Common myeloid progenitor, CD34-positive (primary cell): ENCODE measurements at regions not wholly inside any gene's neighbourhood (a gene's known extent, or its start where the extent isn't known, plus 50 kb on each side); places are given as distances from the start of the nearest gene placed in this dataset.

Experiments used
- CTCF ChIA-PET: fragments of 350-600 bp; sonication (Branson Sonifier 250); formaldehyde crosslinking; loops from one replicate; lab custom pipeline; 2021; ENCODE audit warnings: antibody characterized with exemption; lab: Charles Lee
- POLR2A ChIA-PET: fragments of 350-600 bp; sonication (Branson Sonifier 250); formaldehyde crosslinking; loops from one replicate; lab custom pipeline; 2021; ENCODE audit warnings: antibody characterized with exemption; lab: Charles Lee
- DNase-seq, 3 donors: peaks; one replicate each; pipeline versions ENCODE4 v3.0.0 to v3.0.0-alpha.2; 2013
- H3K27ac ChIP-seq, 2 experiments: 1 replicate in 1 of 2; 2 replicates in 1 of 2; pipeline ENCODE4 v1.7.0; 2013; ENCODE audit warnings: inconsistent platforms in 2 of 2, low read length in 2 of 2, mild to moderate bottlenecking in 2 of 2, low read depth in 1 of 2, moderate library complexity in 1 of 2; ENCODE audit not compliant: severe bottlenecking in 2 of 2, insufficient read depth in 1 of 2, poor library complexity in 1 of 2
- H3K27me3 ChIP-seq, 5 experiments: replicated peaks in 2 of 5; 1 replicate in 3 of 5; 2 replicates in 2 of 5; pipeline versions ENCODE4 v1.6.1 to v1.7.0; 2013; ENCODE audit warnings: low read length in 4 of 5, mild to moderate bottlenecking in 2 of 5, moderate library complexity in 2 of 5, inconsistent platforms in 1 of 5; ENCODE audit not compliant: insufficient read depth in 5 of 5, control insufficient read depth in 4 of 5
- H3K36me3 ChIP-seq, 4 experiments: 1 replicate in 2 of 4; 2 replicates in 2 of 4; pipeline versions ENCODE4 v1.6.1 to v1.7.0; 2013; ENCODE audit warnings: low read length in 3 of 4, control low read depth in 1 of 4, mild to moderate bottlenecking in 1 of 4; ENCODE audit not compliant: control insufficient read depth in 4 of 4, insufficient read depth in 4 of 4
- H3K4me1 ChIP-seq, 4 experiments: 1 replicate in 3 of 4; 2 replicates in 1 of 4; pipeline versions ENCODE4 v1.6.1 to v1.7.1; 2013; ENCODE audit warnings: low read length in 3 of 4, mild to moderate bottlenecking in 3 of 4, control low read depth in 1 of 4, inconsistent platforms in 1 of 4, moderate library complexity in 1 of 4; ENCODE audit not compliant: control insufficient read depth in 4 of 4, insufficient read depth in 4 of 4; ENCODE audit errors: control extremely low read depth in 1 of 4
- H3K4me3 ChIP-seq, 7 experiments: 1 replicate in 4 of 7; 2 replicates in 3 of 7; pipeline versions ENCODE4 v1.5.1 to v1.7.0; 2013; ENCODE audit warnings: mild to moderate bottlenecking in 7 of 7, low read length in 6 of 7, moderate library complexity in 6 of 7, inconsistent platforms in 2 of 7, low read depth in 2 of 7, control low read depth in 1 of 7; ENCODE audit not compliant: insufficient read depth in 4 of 7, control insufficient read depth in 1 of 7; ENCODE audit errors: extremely low read depth in 1 of 7
- H3K9me3 ChIP-seq, 5 experiments: 1 replicate in 4 of 5; 2 replicates in 1 of 5; pipeline versions ENCODE4 v1.6.1 to v1.7.1; 2013; ENCODE audit warnings: low read length in 4 of 5, mild to moderate bottlenecking in 2 of 5, inconsistent platforms in 1 of 5, low read depth in 1 of 5, moderate library complexity in 1 of 5; ENCODE audit not compliant: control insufficient read depth in 4 of 5, insufficient read depth in 2 of 5; ENCODE audit errors: control extremely low read depth in 1 of 5
- WGBS: methylation state at CpG from one replicate; pipeline ENCODE4 v1.1.5; 2013; ENCODE audit not compliant: insufficient coverage; 5-methylcytosine and 5-hydroxymethylcytosine counted together

DNA sequence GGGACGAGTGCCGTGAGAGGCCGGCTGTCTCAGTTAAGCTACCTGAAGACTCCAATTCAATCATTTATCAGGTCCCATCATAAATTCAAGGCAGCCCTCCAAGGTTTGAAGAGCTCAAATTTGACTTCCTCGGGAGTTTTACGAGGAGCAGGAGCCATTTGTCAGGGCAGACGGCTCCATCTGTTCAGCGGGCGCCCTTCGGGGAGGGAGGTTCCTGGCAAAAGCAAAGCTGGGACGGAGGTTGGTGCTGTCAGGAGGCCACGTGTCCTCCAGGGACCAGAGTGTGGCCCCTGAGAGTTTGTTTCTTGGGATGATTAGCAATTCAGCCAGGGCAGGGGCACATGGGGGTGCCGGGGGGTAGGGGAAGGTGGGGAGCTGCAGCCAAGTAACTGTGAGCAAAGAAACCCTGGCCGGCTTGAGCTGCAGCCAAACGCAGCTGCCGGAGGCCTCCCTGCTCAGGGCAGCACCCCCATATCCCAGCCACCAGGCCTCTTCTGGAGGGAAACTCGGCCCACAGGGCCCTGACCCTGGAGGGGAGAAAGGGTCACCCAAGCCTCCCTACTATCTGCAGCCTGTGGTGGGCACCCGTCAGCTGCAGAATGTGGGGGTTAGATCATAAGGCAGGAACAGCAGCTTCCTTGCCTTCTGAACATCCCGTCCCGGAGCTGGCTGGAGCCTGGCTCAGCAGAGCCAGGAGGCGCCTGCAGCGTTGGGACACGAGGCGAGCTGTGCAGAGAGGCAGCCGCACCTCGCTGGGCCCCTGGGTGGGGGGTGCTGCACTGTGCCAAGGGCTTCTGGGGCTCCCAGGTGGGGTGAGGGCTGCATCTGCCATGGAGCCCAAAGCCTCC, 63.6 kb upstream of the GATA5 start:
- no peak overlapping the region for H3K27ac ChIP-seq
- ChIA-PET CTCF (interaction anchor here (1.3 to 1.5 kb wide), 4 partner anchors 27 to 71 kb away, joined by 3 to 4 read pairs (median 4); no protein-coding TSS in a partner anchor), POLR2A (no interaction called here)
- no peaks in the 10 kb centered on the region for H3K27me3 ChIP-seq
- DNase-seq: no peak
- peaks cover 0 to 7% (median 2%) of the 10 kb centered on the region in 4 experiments for H3K4me1 ChIP-seq
- H3K36me3 ChIP-seq: peaks cover 0 to under 1% (median 0%) of the 10 kb centered on the region in 4 experiments
- H3K4me3 ChIP-seq: no peak overlapping the region
- H3K9me3 ChIP-seq: peaks cover 0 to under 1% (median 0%) of the 10 kb centered on the region in 5 experiments
- 86% methylated on average over 16 of the region's 25 CpGs for WGBS

DNA sequence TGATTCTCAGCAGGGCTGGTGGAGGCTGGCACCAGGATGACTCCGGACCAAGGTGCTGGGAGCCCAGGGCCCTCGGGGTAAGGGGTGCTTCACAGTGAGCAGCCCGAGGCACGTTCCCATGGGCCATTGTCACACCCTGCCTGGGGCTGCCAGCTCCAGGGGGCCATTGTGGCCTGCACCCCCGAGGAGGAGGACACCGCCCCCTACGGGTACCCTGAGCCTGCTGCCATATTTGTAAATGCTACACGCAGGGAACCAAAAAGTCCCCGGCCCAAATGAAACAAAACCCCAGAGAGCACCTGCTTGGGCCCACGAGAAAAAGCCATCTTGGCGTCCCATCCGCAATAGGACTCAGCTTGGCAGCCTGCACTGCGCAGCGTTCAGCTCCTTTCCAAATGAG, 64.7 kb upstream of the GATA5 start:
- Histone ChIP-seq H3K4me1 (peaks cover 0 to 3% (median 0%) of the 10 kb centered on the region in 4 experiments), H3K36me3 (peaks cover 0 to 12% (median 0%) of the 10 kb centered on the region in 4 experiments), H3K27me3 (no peaks in the 10 kb centered on the region), H3K27ac (no peak overlapping the region), H3K9me3 (peaks cover 0 to 10% (median 0%) of the 10 kb centered on the region in 5 experiments), H3K4me3 (no peak overlapping the region)
- 94% methylated on average over 12 of the region's 14 CpGs for WGBS
- no peak for DNase-seq
- POLR2A ChIA-PET: no interaction called here
- CTCF ChIA-PET: interaction anchor here (1.3 to 1.5 kb wide), 3 partner anchors 40 to 70 kb away, joined by 3 to 4 read pairs (median 4); no protein-coding TSS in a partner anchor

DNA sequence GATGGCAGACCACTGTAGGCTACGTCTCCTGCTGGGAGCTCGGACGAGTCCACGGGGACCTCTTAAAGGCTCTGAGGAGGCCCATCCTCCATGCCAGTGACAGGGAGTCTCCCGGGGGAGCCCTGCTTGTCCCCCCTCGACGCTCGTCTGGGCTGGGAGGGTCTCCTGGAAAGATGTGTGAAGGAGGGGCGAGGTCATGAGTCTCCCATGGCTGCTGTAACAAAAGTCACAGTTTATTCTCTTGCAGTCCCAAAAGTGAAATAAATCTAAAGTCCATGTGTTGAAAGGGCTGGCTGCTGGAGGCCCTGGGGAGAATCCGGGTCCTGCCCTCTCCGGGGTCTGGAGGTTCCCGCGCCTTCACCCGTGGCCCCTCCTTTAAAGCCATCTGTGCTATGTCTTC, 67.1 kb upstream of the GATA5 start:
- POLR2A ChIA-PET: no interaction called here
- DNase-seq: no peak
- Histone ChIP-seq H3K27me3 (no peaks in the 10 kb centered on the region), H3K27ac (no peak overlapping the region), H3K36me3 (peaks cover 0 to 32% (median 0%) of the 10 kb centered on the region in 4 experiments), H3K4me1 (peaks cover 0 to 10% (median 9%) of the 10 kb centered on the region in 4 experiments), H3K9me3 (peaks cover 0 to 14% (median 0%) of the 10 kb centered on the region in 5 experiments), H3K4me3 (no peak overlapping the region)
- CTCF ChIA-PET: interaction anchor here (0.7 to 1.9 kb wide), 4 partner anchors 29 to 75 kb away, joined by 3 to 6 read pairs (median 4); no protein-coding TSS in a partner anchor
- 90% methylated on average over 9 of the region's 14 CpGs for WGBS

DNA sequence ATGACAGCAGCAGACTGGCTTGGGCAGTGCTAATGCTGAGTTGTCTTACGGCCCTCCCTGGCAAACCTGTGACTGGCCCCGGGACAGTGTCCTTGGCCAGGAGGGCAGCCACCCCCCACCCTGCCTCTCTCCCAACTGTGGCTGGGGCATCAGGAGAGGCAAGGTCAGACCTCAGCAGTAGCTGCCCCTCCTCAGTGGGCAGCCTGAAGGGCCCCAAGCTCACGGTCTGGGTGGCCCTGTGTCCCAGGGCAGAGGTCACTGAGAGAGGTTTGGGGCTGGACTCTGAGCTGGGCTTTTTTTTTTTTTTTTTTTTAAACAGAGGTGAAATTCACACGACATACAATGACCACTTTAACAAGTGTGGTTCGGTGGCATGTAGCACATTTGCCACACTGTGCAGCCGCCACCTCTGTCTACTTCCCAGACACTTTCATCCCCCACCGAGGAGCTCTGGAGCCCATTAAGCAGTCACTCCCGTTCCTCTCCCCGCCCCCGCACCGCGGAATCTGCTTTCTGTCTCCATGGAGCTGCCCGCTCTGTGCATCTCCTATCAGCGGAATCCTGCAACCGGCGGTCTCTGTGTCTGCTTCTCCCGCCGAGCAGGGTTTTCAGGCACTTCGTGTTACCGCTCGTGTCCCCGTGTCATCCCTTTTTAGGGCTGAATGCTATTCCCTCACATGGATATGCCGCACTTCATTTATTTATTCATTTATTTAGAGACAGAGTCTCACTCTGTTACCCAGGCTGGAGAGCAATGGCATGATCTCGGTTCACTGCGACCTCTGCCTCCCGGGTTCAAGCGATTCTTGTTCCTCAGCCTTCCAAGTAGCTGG, 67.9 kb upstream of the GATA5 start:
- 95% methylated on average over 23 of the region's 27 CpGs for WGBS

DNA sequence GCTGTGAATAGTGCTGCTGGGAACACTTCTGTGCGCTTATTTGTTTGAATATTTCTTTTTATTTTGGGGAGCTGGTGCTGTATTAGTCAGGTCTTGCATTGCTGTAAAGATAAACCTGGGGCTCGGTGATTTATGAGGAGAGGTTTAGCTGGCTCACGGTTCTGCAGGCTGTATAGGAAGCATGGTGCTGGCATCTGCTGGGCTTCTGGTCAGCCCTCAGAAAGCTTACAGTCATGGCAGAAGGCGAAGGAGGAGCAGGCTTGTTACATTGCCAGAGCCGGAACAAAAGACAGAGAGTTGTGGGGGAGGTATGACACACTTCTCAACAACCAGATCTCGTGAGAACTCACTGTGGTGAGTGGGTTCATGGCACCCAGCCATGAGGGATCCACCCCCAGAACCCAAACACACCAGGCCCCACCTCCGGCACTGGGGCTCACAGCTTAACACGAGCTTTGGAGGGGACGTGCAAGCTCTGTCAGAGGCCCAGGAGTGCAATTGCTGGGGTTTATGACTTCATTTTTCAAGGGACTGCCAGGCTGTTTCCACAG, 68.8 kb upstream of the GATA5 start:
- POLR2A ChIA-PET: no interaction called here
- no peak for DNase-seq
- H3K4me3 ChIP-seq: no peak overlapping the region
- CTCF ChIA-PET: interaction anchor here (1.3 to 1.6 kb wide), 3 partner anchors 9 to 72 kb away, joined by 3 to 5 read pairs (median 5); no protein-coding TSS in a partner anchor
- H3K27me3 ChIP-seq: no peaks in the 10 kb centered on the region
- WGBS: 90% methylated on average over 4 of the region's 9 CpGs
- H3K27ac ChIP-seq: no peak overlapping the region
- peaks cover 0 to 32% (median 0%) of the 10 kb centered on the region in 4 experiments for H3K36me3 ChIP-seq
- peaks cover 0 to 27% (median 26%) of the 10 kb centered on the region in 4 experiments for H3K4me1 ChIP-seq
- peaks cover 0 to 14% (median 0%) of the 10 kb centered on the region in 5 experiments for H3K9me3 ChIP-seq

More for the DNA sequence above, 67.9 kb upstream of the GATA5 start:
- Histone ChIP-seq H3K4me3 (no peak overlapping the region), H3K36me3 (peaks cover 0 to 32% (median 0%) of the 10 kb centered on the region in 4 experiments), H3K27ac (no peak overlapping the region), H3K9me3 (peaks cover 0 to 14% (median 0%) of the 10 kb centered on the region in 5 experiments), H3K27me3 (no peaks in the 10 kb centered on the region), H3K4me1 (peaks cover 0 to 18% (median 17%) of the 10 kb centered on the region in 4 experiments)
- DNase-seq: no peak
- ChIA-PET CTCF (interaction anchor here (1.0 to 1.6 kb wide), 3 partner anchors 8 to 60 kb away, joined by 3 to 5 read pairs (median 3); no protein-coding TSS in a partner anchor), POLR2A (no interaction called here)

DNA sequence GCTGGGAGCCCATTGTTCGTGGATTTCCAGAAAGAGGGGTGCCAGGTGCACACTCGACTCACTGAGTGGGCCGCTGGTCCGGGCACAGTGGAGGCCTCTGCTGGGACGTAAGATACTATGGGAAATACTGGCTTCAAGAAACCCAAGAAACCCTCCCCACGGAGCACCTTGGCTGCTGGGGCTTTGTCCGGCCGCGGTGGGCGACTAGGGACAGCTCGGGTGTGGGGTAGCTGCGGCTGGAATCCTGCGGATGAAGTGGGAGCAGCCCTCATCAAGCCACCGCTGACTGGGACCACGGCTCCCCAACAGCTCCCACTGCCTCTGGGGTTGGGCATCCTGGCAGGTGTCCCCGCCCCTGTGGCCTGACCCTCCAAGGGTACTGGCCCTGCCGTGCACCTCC, 69.5 kb upstream of the GATA5 start:
- 95% methylated on average over 12 of the region's 17 CpGs for WGBS
- Histone ChIP-seq H3K9me3 (peaks cover 0 to 14% (median 0%) of the 10 kb centered on the region in 5 experiments), H3K27me3 (no peaks in the 10 kb centered on the region), H3K36me3 (peaks cover 0 to 32% (median 0%) of the 10 kb centered on the region in 4 experiments), H3K4me3 (no peak overlapping the region), H3K4me1 (peaks cover 0 to 34% (median 33%) of the 10 kb centered on the region in 4 experiments), H3K27ac (no peak overlapping the region)
- DNase-seq: no peak
- ChIA-PET POLR2A (no interaction called here), CTCF (interaction anchor here (1.5 to 1.6 kb wide), 2 partner anchors 9 to 72 kb away, joined by 3 to 5 read pairs; no protein-coding TSS in a partner anchor)
